CD1c-positive myeloid dendritic cell (primary cell): ENCODE measurements at regions not wholly inside any gene's neighbourhood (a gene's known extent, or its start where the extent isn't known, plus 50 kb on each side); places are given as distances from the start of the nearest gene placed in this dataset.
"Not testable (repeated sequence)": the region's sequence is repeated elsewhere in the genome, so short reads cannot be mapped to it uniquely, and the experiment has no call there.

ENCODE experiments used
- DNase-seq: peaks from one replicate; pipeline ENCODE4 v3.0.0-alpha.2; 2016; ENCODE audit errors: extremely low spot score

GRCh38 chr1:187630653-187631380 lies 802.1 kb downstream of the PLA2G4A start:
- no peak for DNase-seq

- DNase-seq = no peak
Measured at GRCh38 chr1:187631381-187631675, 802.6 kb downstream of the PLA2G4A start.

GRCh38 chr1:187631984-187632383 lies 803.2 kb downstream of the PLA2G4A start:
- no peak for DNase-seq

GRCh38 chr1:187634940-187635339 lies 806.2 kb downstream of the PLA2G4A start:
- DNase-seq = no peak

GRCh38 chr1:187638733-187639434 lies 810.1 kb downstream of the PLA2G4A start:
- DNase-seq = no peak

GRCh38 chr1:187641015-187641414 lies 812.3 kb downstream of the PLA2G4A start:
- no peak for DNase-seq

GRCh38 chr1:187641463-187641862 lies 812.7 kb downstream of the PLA2G4A start:
- no peak for DNase-seq

GRCh38 chr1:187641907-187642306 lies 813.2 kb downstream of the PLA2G4A start:
- DNase-seq = no peak

GRCh38 chr1:187645651-187646050 lies 816.9 kb downstream of the PLA2G4A start:
- no peak for DNase-seq

GRCh38 chr1:187646536-187647107 lies 817.9 kb downstream of the PLA2G4A start:
- DNase-seq = no peak

GRCh38 chr1:187648091-187648490 lies 819.3 kb downstream of the PLA2G4A start:
- no peak for DNase-seq

GRCh38 chr1:187654635-187655034 lies 825.9 kb downstream of the PLA2G4A start:
- no peak for DNase-seq

GRCh38 chr1:187655104-187655503 lies 826.4 kb downstream of the PLA2G4A start:
- no peak for DNase-seq

GRCh38 chr1:187665483-187665882 lies 836.7 kb downstream of the PLA2G4A start:
- no peak for DNase-seq

- no peak for DNase-seq
Measured at GRCh38 chr1:187680823-187681222, 852.1 kb downstream of the PLA2G4A start.

- no peak for DNase-seq
Measured at GRCh38 chr1:187682112-187682511, 853.4 kb downstream of the PLA2G4A start.

GRCh38 chr1:187685333-187685732 lies 856.6 kb downstream of the PLA2G4A start:
- DNase-seq = no peak

GRCh38 chr1:187689129-187689528 lies 860.4 kb downstream of the PLA2G4A start:
- no peak for DNase-seq

GRCh38 chr1:187691439-187691838 lies 862.7 kb downstream of the PLA2G4A start:
- DNase-seq = no peak

- no peak for DNase-seq
Measured at GRCh38 chr1:187692799-187693198, 864.0 kb downstream of the PLA2G4A start.

GRCh38 chr1:187696073-187696472 lies 867.3 kb downstream of the PLA2G4A start:
- DNase-seq = no peak

GRCh38 chr1:187703138-187704130 lies 874.7 kb downstream of the PLA2G4A start:
- not testable (repeated sequence) for DNase-seq
